H1 (cell line): ENCODE measurements at regions not wholly inside any gene's neighbourhood (a gene's known extent, or its start where the extent isn't known, plus 50 kb on each side); places are given as distances from the start of the nearest gene placed in this dataset.

Experiments
- CTCF ChIP-seq, 3 experiments: IDR thresholded peaks; 1 replicate in 2 of 3; 2 replicates in 1 of 3; pipeline versions ENCODE4 v1.5.1 to v1.6.1; 2011; ENCODE audit warnings: low read length in 3 of 3, mild to moderate bottlenecking in 3 of 3, inconsistent platforms in 2 of 3, low read depth in 1 of 3, moderate library complexity in 1 of 3; ENCODE audit not compliant: insufficient read depth in 1 of 3; ENCODE audit errors: control extremely low read depth in 1 of 3
- EZH2 ChIP-seq: fragments of 200-600 bp; sonication (generic); IDR thresholded peaks from 2 replicates; pipeline ENCODE4 v1.7.1; 2012; ENCODE audit warnings: low read depth, mild to moderate bottlenecking, moderate library complexity, low read length, inconsistent platforms; ENCODE audit not compliant: severe bottlenecking
- SP4 ChIP-seq: IDR thresholded peaks from 2 replicates; pipeline ENCODE4 v1.6.1; 2012; ENCODE audit warnings: low read length, inconsistent platforms
- TF ChIP-seq, protein P1 (sequence below): IDR thresholded peaks from 2 replicates; pipeline ENCODE4 v1.6.1; 2012; ENCODE audit warnings: inconsistent platforms

DNA sequence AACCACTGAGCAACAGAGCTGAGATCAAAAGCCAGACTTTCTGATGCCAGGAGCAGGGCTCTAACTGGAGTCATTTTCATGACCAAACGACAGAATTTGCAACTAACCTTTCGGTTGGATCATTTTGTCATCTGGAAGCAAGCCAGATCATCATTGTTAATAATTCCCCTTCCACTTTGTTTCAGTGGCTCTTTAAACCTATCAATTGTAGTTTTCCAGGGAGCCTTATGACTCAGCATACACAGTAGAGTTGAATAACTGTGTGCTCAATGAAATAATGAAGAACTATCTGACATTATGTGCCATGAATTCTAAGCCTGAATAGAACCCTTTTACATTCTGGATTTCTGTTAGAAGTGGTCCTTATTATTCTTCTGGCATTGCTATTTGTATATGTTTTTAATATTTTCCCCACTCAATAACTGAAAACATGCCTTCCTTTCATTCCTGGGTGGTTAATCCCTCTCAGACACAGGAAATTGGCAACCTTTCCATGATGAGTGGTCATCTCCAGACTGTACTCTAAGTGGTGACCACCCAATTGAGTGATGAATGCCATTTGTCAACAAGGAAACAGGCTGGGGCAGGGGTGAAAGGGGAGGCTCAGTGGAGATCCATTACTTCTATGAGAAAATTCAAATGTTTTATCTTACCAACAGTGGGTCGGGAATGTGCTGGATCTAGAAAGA, 431.8 kb downstream of the BCOR start:
- TF ChIP-seq EZH2: no peak
- TF ChIP-seq SP4: no peak
- TF ChIP-seq CTCF (IDR thresholded peaks at IDR 0.05; ENCODE audit: control extremely low read depth in 1 of 3, insufficient read depth in 1 of 3, low read depth in 1 of 3, low read length in 3 of 3): no peak
- TF ChIP-seq, protein P1, sequence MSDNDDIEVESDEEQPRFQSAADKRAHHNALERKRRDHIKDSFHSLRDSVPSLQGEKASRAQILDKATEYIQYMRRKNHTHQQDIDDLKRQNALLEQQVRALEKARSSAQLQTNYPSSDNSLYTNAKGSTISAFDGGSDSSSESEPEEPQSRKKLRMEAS: no peak
